Lower lobe of right lung (tissue), 2 donors: ENCODE measurements at regions not wholly inside any gene's neighbourhood (a gene's known extent, or its start where the extent isn't known, plus 50 kb on each side); places are given as distances from the start of the nearest gene placed in this dataset.

Experiments
- ATAC-seq, 2 donors: fragments of 200-7000 bp; cut with Tn5 transposase; one replicate each; pipeline ENCODE4 v1.9.1; 2020 to 2022; ENCODE audit warnings: mild to moderate bottlenecking in 2 of 2, moderate library complexity in 2 of 2
- DNase-seq: peaks from one replicate; pipeline ENCODE4 v3.0.0-alpha.2; 2020
- H3K27ac ChIP-seq: fragments of 200-600 bp; one replicate; pipeline ENCODE4 v1.8.0; 2022
- H3K27me3 ChIP-seq: fragments of 200-600 bp; one replicate; pipeline ENCODE4 v1.8.0; 2022; ENCODE audit warnings: low read depth
- H3K36me3 ChIP-seq: fragments of 200-600 bp; one replicate; pipeline ENCODE4 v1.8.0; 2022; ENCODE audit warnings: mild to moderate bottlenecking
- H3K4me1 ChIP-seq: fragments of 200-600 bp; one replicate; pipeline ENCODE4 v1.8.0; 2022
- H3K4me3 ChIP-seq: fragments of 200-600 bp; one replicate; pipeline ENCODE4 v1.8.0; 2022; ENCODE audit warnings: mild to moderate bottlenecking
- H3K9me3 ChIP-seq: fragments of 200-600 bp; one replicate; pipeline ENCODE4 v1.8.0; 2022
- intact Hi-C: fragments of 100-400 bp; cut with DNase I; formaldehyde crosslinking; loops from one replicate; pipeline ENCODE4 v1.11.0; 2022
- TF ChIP-seq, protein P1 (sequence below): fragments of 200-600 bp; IDR thresholded peaks from one replicate; pipeline ENCODE4 v1.8.0; 2022; ENCODE audit warnings: antibody characterized with exemption, mild to moderate bottlenecking
- donor health status: DM: no; HTN: yes; CAD: no; lungs with severe emphysema.

DNA sequence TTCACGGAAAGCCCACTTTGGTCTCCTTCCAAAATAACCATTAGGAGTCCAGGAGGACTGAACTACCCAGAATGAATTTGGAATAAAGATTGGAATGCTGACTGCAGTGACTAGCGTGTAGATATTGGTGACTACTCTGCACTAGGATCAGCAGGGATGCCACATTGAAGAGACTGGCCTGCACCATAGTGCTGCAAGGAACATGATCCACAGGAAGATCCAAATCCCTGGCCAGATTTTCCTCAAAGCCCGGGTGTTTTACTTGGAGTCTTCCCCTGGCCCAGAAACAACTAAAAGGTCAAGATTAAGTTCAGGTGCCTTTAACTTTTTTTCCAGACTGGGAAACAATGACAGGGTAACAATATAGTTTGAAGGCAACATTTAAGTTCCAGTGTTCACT is 870.4 kb downstream of the CDH8 start:
- no peak overlapping the region for H3K27ac ChIP-seq
- ATAC-seq (no peak), DNase-seq (no peak)
- no peaks in the 10 kb centered on the region for H3K4me1 ChIP-seq
- no peaks in the 10 kb centered on the region for H3K9me3 ChIP-seq
- H3K27me3 ChIP-seq = no peaks in the 10 kb centered on the region
- TF ChIP-seq, protein P1, sequence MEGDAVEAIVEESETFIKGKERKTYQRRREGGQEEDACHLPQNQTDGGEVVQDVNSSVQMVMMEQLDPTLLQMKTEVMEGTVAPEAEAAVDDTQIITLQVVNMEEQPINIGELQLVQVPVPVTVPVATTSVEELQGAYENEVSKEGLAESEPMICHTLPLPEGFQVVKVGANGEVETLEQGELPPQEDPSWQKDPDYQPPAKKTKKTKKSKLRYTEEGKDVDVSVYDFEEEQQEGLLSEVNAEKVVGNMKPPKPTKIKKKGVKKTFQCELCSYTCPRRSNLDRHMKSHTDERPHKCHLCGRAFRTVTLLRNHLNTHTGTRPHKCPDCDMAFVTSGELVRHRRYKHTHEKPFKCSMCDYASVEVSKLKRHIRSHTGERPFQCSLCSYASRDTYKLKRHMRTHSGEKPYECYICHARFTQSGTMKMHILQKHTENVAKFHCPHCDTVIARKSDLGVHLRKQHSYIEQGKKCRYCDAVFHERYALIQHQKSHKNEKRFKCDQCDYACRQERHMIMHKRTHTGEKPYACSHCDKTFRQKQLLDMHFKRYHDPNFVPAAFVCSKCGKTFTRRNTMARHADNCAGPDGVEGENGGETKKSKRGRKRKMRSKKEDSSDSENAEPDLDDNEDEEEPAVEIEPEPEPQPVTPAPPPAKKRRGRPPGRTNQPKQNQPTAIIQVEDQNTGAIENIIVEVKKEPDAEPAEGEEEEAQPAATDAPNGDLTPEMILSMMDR = no peak
- H3K36me3 ChIP-seq = no peaks in the 10 kb centered on the region
- intact Hi-C loops = no loop called here
- H3K4me3 ChIP-seq = no peak overlapping the region

DNA sequence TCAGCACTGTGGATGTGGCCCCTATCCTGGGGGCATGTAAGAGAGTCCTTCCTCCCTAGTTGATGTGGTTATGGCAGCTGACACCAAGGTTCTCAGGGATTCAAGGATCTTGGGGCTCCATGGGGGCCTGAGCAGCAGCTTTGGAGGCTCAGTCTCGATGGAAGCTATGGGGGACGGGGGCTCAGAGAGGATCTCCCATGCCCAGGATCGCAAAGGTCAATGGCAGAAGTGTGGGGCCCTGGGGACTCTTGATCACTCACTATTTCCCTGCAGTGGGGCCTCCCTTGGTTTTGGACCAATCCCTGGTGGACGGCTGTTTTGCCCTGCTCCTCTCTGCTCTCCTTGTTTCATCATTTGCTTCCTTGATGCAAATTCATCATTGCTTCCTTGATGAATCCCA is 885.9 kb downstream of the CDH8 start:
- intact Hi-C loops = no loop called here
- ATAC-seq (no peak), DNase-seq (no peak)
- no peak overlapping the region for H3K4me3 ChIP-seq
- H3K4me1 ChIP-seq = no peaks in the 10 kb centered on the region
- no peaks in the 10 kb centered on the region for H3K36me3 ChIP-seq
- TF ChIP-seq, protein P1 = no peak
- H3K27me3 ChIP-seq = no peaks in the 10 kb centered on the region
- H3K27ac ChIP-seq = no peak overlapping the region
- no peaks in the 10 kb centered on the region for H3K9me3 ChIP-seq

DNA sequence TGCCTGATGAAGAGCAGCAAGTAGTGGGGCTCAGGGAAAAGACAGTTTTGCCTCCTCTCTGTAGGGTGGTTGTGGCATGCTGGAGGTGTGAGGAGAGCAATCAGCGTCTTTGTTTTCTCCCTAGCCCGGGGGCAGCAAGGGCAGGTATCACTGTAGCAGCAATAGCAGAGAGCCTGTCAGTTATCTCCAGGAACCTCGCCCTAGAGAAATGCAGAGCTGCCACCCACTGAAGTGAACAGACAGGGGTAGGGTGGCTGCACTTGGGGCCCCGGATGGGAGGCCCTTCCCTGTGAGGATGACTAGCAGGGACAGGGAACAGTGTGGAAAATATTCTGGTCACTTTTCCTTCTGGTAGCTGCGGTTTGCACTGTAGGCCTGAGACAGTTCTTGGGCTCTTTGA is 886.5 kb downstream of the CDH8 start:
- peak in 1 of 2 donors; percentile 15 for ATAC-seq
- Histone ChIP-seq H3K9me3 (no peaks in the 10 kb centered on the region), H3K4me3 (no peak overlapping the region), H3K27ac (no peak overlapping the region), H3K27me3 (no peaks in the 10 kb centered on the region), H3K36me3 (no peaks in the 10 kb centered on the region), H3K4me1 (no peaks in the 10 kb centered on the region)
- no peak for DNase-seq
- TF ChIP-seq, protein P1 = no peak
- intact Hi-C loops = no loop called here

DNA sequence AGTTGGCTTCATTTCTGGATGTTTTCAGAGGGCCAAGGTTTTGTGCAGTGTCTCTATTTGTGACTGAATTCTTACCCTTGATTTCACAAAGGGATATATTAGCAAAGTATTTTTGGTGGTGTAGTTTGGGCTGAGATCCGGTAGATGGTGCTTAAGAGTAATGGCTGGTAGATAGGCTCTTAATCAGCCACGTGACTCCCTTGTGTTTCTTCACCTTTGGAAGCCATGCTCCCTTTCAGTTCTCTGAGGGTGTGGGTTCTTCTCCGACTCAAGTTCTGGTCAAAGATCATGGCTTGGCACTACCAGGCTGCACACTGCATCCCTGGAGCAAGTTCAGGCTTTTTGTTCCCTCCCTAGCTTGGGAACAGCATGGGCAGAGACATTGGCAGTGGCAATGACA is 887.3 kb downstream of the CDH8 start:
- H3K36me3 ChIP-seq = no peaks in the 10 kb centered on the region
- no peaks in the 10 kb centered on the region for H3K27me3 ChIP-seq
- no peak overlapping the region for H3K27ac ChIP-seq
- ATAC-seq = no peak
- DNase-seq = no peak
- H3K4me1 ChIP-seq = no peaks in the 10 kb centered on the region
- no peaks in the 10 kb centered on the region for H3K9me3 ChIP-seq
- TF ChIP-seq, protein P1 = no peak
- H3K4me3 ChIP-seq = no peak overlapping the region
- intact Hi-C loops = no loop called here

DNA sequence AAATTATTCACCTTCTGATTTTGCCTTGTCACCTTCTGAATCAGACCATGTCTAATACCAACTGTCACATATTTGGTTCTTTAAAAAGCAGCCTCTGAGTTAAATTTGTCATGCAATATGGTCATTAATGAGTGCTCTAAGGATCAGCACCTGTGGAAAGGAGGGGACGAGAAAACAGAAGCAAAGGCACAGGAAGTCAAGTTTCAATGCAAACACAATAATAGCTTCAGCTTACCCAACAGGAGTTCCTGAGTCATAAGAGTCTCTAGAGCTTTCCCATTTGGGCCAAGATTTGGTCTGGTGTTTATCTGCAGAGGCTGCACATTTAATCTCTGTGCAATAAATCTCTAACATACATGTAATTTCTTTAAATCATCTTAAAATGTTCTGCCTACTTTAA is 889.8 kb downstream of the CDH8 start:
- ATAC-seq (no peak), DNase-seq (no peak)
- Histone ChIP-seq H3K27me3 (no peaks in the 10 kb centered on the region), H3K27ac (no peak overlapping the region), H3K4me3 (no peak overlapping the region), H3K36me3 (no peaks in the 10 kb centered on the region), H3K9me3 (no peaks in the 10 kb centered on the region), H3K4me1 (no peaks in the 10 kb centered on the region)
- TF ChIP-seq, protein P1 = no peak
- intact Hi-C loops = no loop called here

DNA sequence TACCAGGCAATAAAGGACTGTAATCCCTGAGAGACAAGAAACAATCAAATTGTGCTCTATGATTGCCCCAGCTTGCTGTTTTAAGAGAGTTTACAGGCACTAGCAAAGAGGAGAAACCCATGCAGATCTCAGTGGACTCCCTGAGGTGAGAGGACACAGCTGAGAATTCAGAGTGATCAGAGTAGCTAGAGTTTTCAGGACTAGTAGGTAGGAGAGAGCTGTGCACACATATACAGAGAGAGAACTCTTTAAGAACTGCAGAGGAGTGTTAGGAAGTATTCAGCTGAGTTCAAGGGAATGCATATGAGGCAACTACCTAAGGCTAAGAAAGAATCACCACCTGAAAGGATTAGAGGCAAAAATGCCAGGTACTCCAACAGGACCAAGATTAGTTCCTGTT is 904.8 kb downstream of the CDH8 start:
- TF ChIP-seq, protein P1 = no peak
- no peak overlapping the region for H3K4me3 ChIP-seq
- no peaks in the 10 kb centered on the region for H3K27me3 ChIP-seq
- no peak for ATAC-seq
- DNase-seq = no peak
- H3K4me1 ChIP-seq = no peaks in the 10 kb centered on the region
- intact Hi-C loops = no loop called here
- no peak overlapping the region for H3K27ac ChIP-seq
- H3K36me3 ChIP-seq = no peaks in the 10 kb centered on the region
- no peaks in the 10 kb centered on the region for H3K9me3 ChIP-seq
